ENCODE measurements at regions not wholly inside any gene's neighbourhood (a gene's known extent, or its start where the extent isn't known, plus 50 kb on each side); places are given as distances from the start of the nearest gene placed in this dataset.

- TF ChIP-seq CTCF (IDR thresholded peaks at IDR 0.05) = no peak
- TF ChIP-seq POLR2A (IDR thresholded peaks at IDR 0.05) = no peak
- no peak for TF ChIP-seq EP300 (IDR thresholded peaks at IDR 0.05)
These were observed 112.4 kb downstream of the NRN1 start for GRCh38 chr6:5894357-5894756.

Data from ovary (tissue), 3 donors.